Endothelial cell (in vitro differentiated cells): ENCODE measurements at regions not wholly inside any gene's neighbourhood (a gene's known extent, or its start where the extent isn't known, plus 50 kb on each side); places are given as distances from the start of the nearest gene placed in this dataset.

Experiments
- DNase-seq: peaks from one replicate; pipeline ENCODE4 v3.0.0; 2021; ENCODE audit warnings: low spot score
- H3K27ac Mint-ChIP-seq: one replicate; pipeline ENCODE4 v1.8.0; 2021; ENCODE audit warnings: mixed read lengths, inconsistent platforms; ENCODE audit not compliant: unreplicated experiment
- H3K27me3 Mint-ChIP-seq: one replicate; pipeline ENCODE4 v1.8.0; 2021; ENCODE audit warnings: mild to moderate bottlenecking, moderate library complexity, mixed read lengths, inconsistent platforms; ENCODE audit not compliant: unreplicated experiment
- H3K36me3 Mint-ChIP-seq: one replicate; pipeline ENCODE4 v1.8.0; 2021; ENCODE audit warnings: mild to moderate bottlenecking, low read depth, mixed read lengths, inconsistent platforms; ENCODE audit not compliant: unreplicated experiment
- H3K4me1 Mint-ChIP-seq: one replicate; pipeline ENCODE4 v1.8.0; 2021; ENCODE audit warnings: mild to moderate bottlenecking, mixed read lengths, inconsistent platforms; ENCODE audit not compliant: unreplicated experiment
- H3K4me3 Mint-ChIP-seq: one replicate; pipeline ENCODE4 v1.8.0; 2021; ENCODE audit warnings: mild to moderate bottlenecking, mixed read lengths, inconsistent platforms; ENCODE audit not compliant: unreplicated experiment
- H3K9me3 Mint-ChIP-seq: one replicate; pipeline ENCODE4 v1.8.0; 2021; ENCODE audit warnings: mixed read lengths, inconsistent platforms; ENCODE audit not compliant: unreplicated experiment
- CTCF ChIP-seq: fragments of 200-600 bp; sonication (generic); IDR thresholded peaks from one replicate; pipeline ENCODE4 v1.5.0; 2021; ENCODE audit warnings: antibody characterized with exemption; ENCODE audit not compliant: unreplicated experiment

- Mint-ChIP-seq H3K4me3 (no peak overlapping the region), H3K9me3 (no peaks in the 10 kb centered on the region), H3K27ac (no peak overlapping the region), H3K27me3 (no peaks in the 10 kb centered on the region), H3K36me3 (peaks cover 6% of the 10 kb centered on the region), H3K4me1 (peaks cover 2% of the 10 kb centered on the region)
- DNase-seq: no peak
- TF ChIP-seq CTCF: no peak
Observed at GRCh38 chr15:81766829-81767475, 278.9 kb downstream of the MEX3B start.

GRCh38 chr15:81765816-81766215 is 280.0 kb downstream of the MEX3B start:
- TF ChIP-seq CTCF: no peak
- DNase-seq: no peak
- Mint-ChIP-seq H3K4me3 (no peak overlapping the region), H3K27me3 (no peaks in the 10 kb centered on the region), H3K36me3 (peaks cover 16% of the 10 kb centered on the region), H3K9me3 (no peaks in the 10 kb centered on the region), H3K4me1 (peaks cover 2% of the 10 kb centered on the region), H3K27ac (no peak overlapping the region)

GRCh38 chr15:81763304-81763703 is 282.5 kb downstream of the MEX3B start:
- no peaks in the 10 kb centered on the region for H3K27me3 Mint-ChIP-seq
- no peak for TF ChIP-seq CTCF
- peaks cover 11% of the 10 kb centered on the region for H3K36me3 Mint-ChIP-seq
- DNase-seq: no peak
- no peaks in the 10 kb centered on the region for H3K9me3 Mint-ChIP-seq
- no peak overlapping the region for H3K27ac Mint-ChIP-seq
- H3K4me3 Mint-ChIP-seq: no peak overlapping the region
- H3K4me1 Mint-ChIP-seq: peaks cover 15% of the 10 kb centered on the region

GRCh38 chr15:81760686-81761085 is 285.1 kb downstream of the MEX3B start:
- peaks cover 15% of the 10 kb centered on the region for H3K4me1 Mint-ChIP-seq
- DNase-seq: no peak
- H3K4me3 Mint-ChIP-seq: peak overlapping the region; percentile 68
- peaks cover 11% of the 10 kb centered on the region for H3K36me3 Mint-ChIP-seq
- no peak overlapping the region for H3K27ac Mint-ChIP-seq
- no peaks in the 10 kb centered on the region for H3K9me3 Mint-ChIP-seq
- H3K27me3 Mint-ChIP-seq: no peaks in the 10 kb centered on the region
- TF ChIP-seq CTCF: no peak

- H3K4me3 Mint-ChIP-seq: no peak overlapping the region
Observed at GRCh38 chr15:81758818-81759284, 287.0 kb downstream of the MEX3B start.

More at GRCh38 chr15:81758818-81759284, 287.0 kb downstream of the MEX3B start:
- no peak for TF ChIP-seq CTCF
- Mint-ChIP-seq H3K36me3 (peaks cover 11% of the 10 kb centered on the region), H3K27me3 (peaks cover 2% of the 10 kb centered on the region), H3K4me1 (peaks cover 30% of the 10 kb centered on the region), H3K27ac (no peak overlapping the region), H3K9me3 (no peaks in the 10 kb centered on the region)
- no peak for DNase-seq
